ENCODE measurements at regions not wholly inside any gene's neighbourhood (a gene's known extent, or its start where the extent isn't known, plus 50 kb on each side); places are given as distances from the start of the nearest gene placed in this dataset.

DNA sequence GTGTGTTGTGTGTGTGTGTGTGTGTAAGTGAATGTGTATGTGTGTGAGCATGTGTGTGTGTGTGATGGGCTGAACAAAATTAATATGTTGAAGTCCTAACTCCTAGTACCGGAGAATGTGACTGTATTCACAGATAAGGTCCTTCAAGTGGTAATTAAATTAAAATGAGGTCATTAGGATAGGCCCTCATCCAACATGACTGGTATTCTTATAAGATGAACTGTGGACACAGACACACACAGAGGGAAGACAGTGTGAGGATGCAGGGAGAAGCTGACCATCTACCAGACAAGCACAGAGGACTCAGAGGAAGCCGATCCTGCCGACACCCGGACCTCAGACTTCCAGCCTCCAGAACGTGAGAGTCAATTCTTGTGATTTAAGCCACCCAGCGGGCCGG lies 91.2 kb upstream of the PGBD5 start:
- H3F3A ChIP-seq (replicated peaks; ENCODE audit: insufficient read depth) = no peaks in the 10 kb centered on the region
- no peak for TF ChIP-seq ELF1 (IDR thresholded peaks at IDR 0.05)
- TF ChIP-seq RCOR1 (IDR thresholded peaks at IDR 0.05; ENCODE audit: low read length) = no peak
- no peak for TF ChIP-seq EZH2phosphoT487 (IDR thresholded peaks at IDR 0.05; ENCODE audit: borderline replicate concordance, low read depth)
- TF ChIP-seq FOXJ3 (CRISPR knock-in tag; IDR thresholded peaks at IDR 0.05) = no peak
- TF ChIP-seq FOSL2 (IDR thresholded peaks at IDR 0.05; ENCODE audit: borderline replicate concordance, low read depth) = no peak
- TF ChIP-seq USF1 (IDR thresholded peaks at IDR 0.05; ENCODE audit: borderline replicate concordance, low read depth) = no peak
- no peaks in the 10 kb centered on the region for H3K27me3 ChIP-seq (ENCODE audit: insufficient read depth)
- H3K4me3 ChIP-seq (ENCODE audit: low read depth in 2 of 2, low read length in 1 of 2) = no peak overlapping the region
- no peak overlapping the region for H2AFZ ChIP-seq (ENCODE audit: low read depth)
- H3K4me2 ChIP-seq = no peak overlapping the region
- H3K79me2 ChIP-seq (ENCODE audit: insufficient read depth) = no peaks in the 10 kb centered on the region
- CTCF ChIA-PET = no interaction called here
- peak; percentile 24 for DNase-seq
- POLR2A ChIA-PET = no interaction called here
- H4K20me1 ChIP-seq (ENCODE audit: insufficient read depth) = no peaks in the 10 kb centered on the region
- no peaks in the 10 kb centered on the region; the same call in 1 of the 2 replicates for H3K9me3 ChIP-seq
- no peaks in the 10 kb centered on the region for H3K36me3 ChIP-seq (replicated peaks in 1 of 2; ENCODE audit: control insufficient read depth in 1 of 2, insufficient read depth in 2 of 2, low read length in 1 of 2)
- 19% methylated on average over 7 of the region's 7 CpGs for WGBS (ENCODE audit: low lambda C conversion rate)
- H3K4me1 ChIP-seq (ENCODE audit: control insufficient read depth in 1 of 2, insufficient read depth in 2 of 2, low read depth in 1 of 2, low read length in 1 of 2) = peaks cover 0 to 17% of the 10 kb centered on the region in 2 experiments; a peak in 1 of 4 replicates
- no peaks in the 10 kb centered on the region for H3K9me2 ChIP-seq
- no peak overlapping the region for H3K9ac ChIP-seq
- H3K27ac ChIP-seq (ENCODE audit: low read depth in 2 of 2, low read length in 1 of 2) = peak overlapping the region in 1 of 2 experiments; percentile 70; a peak in 2 of 4 replicates

GRCh38 chr1:230516889-230517288 lies 90.8 kb upstream of the PGBD5 start:
- Histone ChIP-seq H3K9me3 (no peaks in the 10 kb centered on the region; the same call in 1 of the 2 replicates), H3K36me3 (replicated peaks in 1 of 2; ENCODE audit: control insufficient read depth in 1 of 2, insufficient read depth in 2 of 2, low read length in 1 of 2) (no peaks in the 10 kb centered on the region), H3K79me2 (ENCODE audit: insufficient read depth) (no peaks in the 10 kb centered on the region), H4K20me1 (ENCODE audit: insufficient read depth) (no peaks in the 10 kb centered on the region), H3K9me2 (no peaks in the 10 kb centered on the region), H3K4me2 (no peak overlapping the region), H2AFZ (ENCODE audit: low read depth) (no peak overlapping the region), H3K27ac (ENCODE audit: low read depth in 2 of 2, low read length in 1 of 2) (peak overlapping the region in 1 of 2 experiments; percentile 70; a peak in 1 of 4 replicates), H3K9ac (no peak overlapping the region), H3K27me3 (ENCODE audit: insufficient read depth) (no peaks in the 10 kb centered on the region), H3K4me3 (ENCODE audit: low read depth in 2 of 2, low read length in 1 of 2) (no peak overlapping the region), H3K4me1 (ENCODE audit: control insufficient read depth in 1 of 2, insufficient read depth in 2 of 2, low read depth in 1 of 2, low read length in 1 of 2) (peaks cover 0 to 17% of the 10 kb centered on the region in 2 experiments; a peak in 1 of 4 replicates), H3F3A (replicated peaks; ENCODE audit: insufficient read depth) (no peaks in the 10 kb centered on the region)
- ChIA-PET POLR2A (no interaction called here), CTCF (no interaction called here)
- WGBS (ENCODE audit: low lambda C conversion rate) = 22% methylated on average over 6 of the region's 6 CpGs
- DNase-seq = no peak
- TF ChIP-seq IRF3 (IDR thresholded peaks at IDR 0.05; ENCODE audit: low read depth, low read length) = no peak
- no peak for TF ChIP-seq RAD21 (IDR thresholded peaks at IDR 0.05; ENCODE audit: low read length)
- TF ChIP-seq FOXM1 (IDR thresholded peaks at IDR 0.05; ENCODE audit: low read depth) = no peak
- no peak for TF ChIP-seq EP300 (IDR thresholded peaks at IDR 0.05; ENCODE audit: borderline replicate concordance in 1 of 2, low read depth in 1 of 2, low read length in 1 of 2)
- no peak for TF ChIP-seq RFX5 (IDR thresholded peaks at IDR 0.05; ENCODE audit: low read length)
- no peak for TF ChIP-seq MEF2A (IDR thresholded peaks at IDR 0.05; ENCODE audit: borderline replicate concordance, low read depth)
- TF ChIP-seq ZBTB33 (IDR thresholded peaks at IDR 0.05; ENCODE audit: borderline replicate concordance, low read depth) = no peak
- TF ChIP-seq TCF12 (IDR thresholded peaks at IDR 0.05) = no peak
- TF ChIP-seq RCOR1 (IDR thresholded peaks at IDR 0.05; ENCODE audit: low read length) = no peak
- no peak for TF ChIP-seq GATA2 (CRISPR knock-in tag; IDR thresholded peaks at IDR 0.05)
- TF ChIP-seq NRF1 (IDR thresholded peaks at IDR 0.05; ENCODE audit: low read depth, low read length) = no peak
- no peak for TF ChIP-seq PBX3 (IDR thresholded peaks at IDR 0.05)
- TF ChIP-seq SIN3A (IDR thresholded peaks at IDR 0.05; ENCODE audit: borderline replicate concordance, low read depth, low read length) = no peak
- no peak for TF ChIP-seq GABPA (IDR thresholded peaks at IDR 0.05; ENCODE audit: low read depth)
- TF ChIP-seq ELF1 (IDR thresholded peaks at IDR 0.05) = no peak
